Rectal smooth muscle tissue (tissue), 1 donor: ENCODE measurements at regions not wholly inside any gene's neighbourhood (a gene's known extent, or its start where the extent isn't known, plus 50 kb on each side); places are given as distances from the start of the nearest gene placed in this dataset.
"Not testable (repeated sequence)": the region's sequence is repeated elsewhere in the genome, so short reads cannot be mapped to it uniquely, and the experiment has no call there.

Experiments
- H3K27ac ChIP-seq: one replicate; pipeline ENCODE4 v1.7.0; 2013; ENCODE audit warnings: low read depth, low read length, inconsistent platforms
- H3K27me3 ChIP-seq: one replicate; pipeline ENCODE4 v1.7.0; 2013; ENCODE audit warnings: low read length; ENCODE audit not compliant: control insufficient read depth, insufficient read depth
- H3K36me3 ChIP-seq: one replicate; pipeline ENCODE4 v1.7.0; 2013; ENCODE audit warnings: low read length; ENCODE audit not compliant: control insufficient read depth, insufficient read depth
- H3K4me1 ChIP-seq: one replicate; pipeline ENCODE4 v1.7.0; 2013; ENCODE audit warnings: low read length; ENCODE audit not compliant: control insufficient read depth, insufficient read depth
- H3K4me3 ChIP-seq: one replicate; pipeline ENCODE4 v1.7.0; 2013; ENCODE audit warnings: low read length
- H3K9ac ChIP-seq: one replicate; pipeline ENCODE4 v1.7.0; 2013; ENCODE audit warnings: low read length

- Histone ChIP-seq H3K4me1 (no peaks in the 10 kb centered on the region), H3K36me3 (no peaks in the 10 kb centered on the region), H3K27ac (no peak overlapping the region), H3K27me3 (no peaks in the 10 kb centered on the region), H3K9ac (no peak overlapping the region), H3K4me3 (no peak overlapping the region)
These were observed 172.6 kb downstream of the PDCD6IP start for GRCh38 chr3:33971055-33971454.

DNA sequence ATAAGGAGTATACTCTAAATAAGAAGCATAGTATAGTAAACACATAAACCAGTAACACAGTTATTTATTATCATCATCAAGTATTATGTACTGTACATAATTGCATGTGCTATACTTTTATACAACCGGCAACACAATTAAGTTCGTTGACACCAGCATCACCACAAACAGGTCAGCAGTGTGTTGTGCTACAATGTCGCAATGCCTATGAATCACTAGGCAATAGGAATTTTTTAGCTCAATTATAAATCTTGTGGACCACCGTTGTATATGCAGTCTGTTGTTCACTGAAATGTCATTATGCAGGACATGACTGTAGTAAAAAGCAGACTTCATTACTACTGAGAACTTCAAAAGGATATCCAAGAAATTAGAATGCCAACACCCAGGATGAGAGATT, 177.0 kb downstream of the PDCD6IP start:
- no peaks in the 10 kb centered on the region for H3K36me3 ChIP-seq
- no peak overlapping the region for H3K4me3 ChIP-seq
- no peak overlapping the region for H3K9ac ChIP-seq
- H3K4me1 ChIP-seq: no peaks in the 10 kb centered on the region
- no peaks in the 10 kb centered on the region for H3K27me3 ChIP-seq
- H3K27ac ChIP-seq: no peak overlapping the region

GRCh38 chr3:33977227-33977626, 178.8 kb downstream of the PDCD6IP start:
- no peaks in the 10 kb centered on the region for H3K4me1 ChIP-seq
- H3K27me3 ChIP-seq: no peaks in the 10 kb centered on the region
- no peak overlapping the region for H3K4me3 ChIP-seq
- H3K36me3 ChIP-seq: no peaks in the 10 kb centered on the region
- H3K27ac ChIP-seq: no peak overlapping the region
- H3K9ac ChIP-seq: no peak overlapping the region

- Histone ChIP-seq H3K27me3 (no peaks in the 10 kb centered on the region), H3K4me3 (no peak overlapping the region), H3K4me1 (no peaks in the 10 kb centered on the region), H3K27ac (no peak overlapping the region), H3K9ac (no peak overlapping the region), H3K36me3 (no peaks in the 10 kb centered on the region)
These were observed 181.8 kb downstream of the PDCD6IP start for GRCh38 chr3:33980252-33980651.

- Histone ChIP-seq H3K27ac (no peak overlapping the region), H3K9ac (no peak overlapping the region), H3K36me3 (no peaks in the 10 kb centered on the region), H3K27me3 (no peaks in the 10 kb centered on the region), H3K4me1 (no peaks in the 10 kb centered on the region), H3K4me3 (no peak overlapping the region)
These were observed 183.9 kb downstream of the PDCD6IP start for GRCh38 chr3:33982269-33982798.

DNA sequence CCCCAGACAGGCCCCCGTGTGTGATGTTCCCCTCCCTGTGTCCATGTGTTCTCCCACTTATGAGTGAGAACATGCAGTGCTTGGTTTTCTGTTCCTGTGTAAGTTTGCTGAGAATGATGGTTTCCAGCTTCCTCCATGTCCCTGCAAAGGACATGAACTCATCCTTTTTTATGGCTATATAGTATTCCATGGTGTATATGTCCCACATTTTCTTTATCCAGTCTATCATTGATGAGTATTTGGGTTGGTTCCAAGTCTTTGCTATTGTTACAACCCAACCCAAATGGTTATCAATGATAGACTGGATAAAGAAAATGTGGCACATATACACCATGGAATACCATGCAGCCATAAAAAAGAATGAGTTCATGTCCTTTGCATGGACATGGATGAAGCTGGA, 184.5 kb downstream of the PDCD6IP start:
- not testable (repeated sequence) for H3K4me1 ChIP-seq, H3K27me3 ChIP-seq, H3K9ac ChIP-seq, H3K36me3 ChIP-seq, H3K4me3 ChIP-seq, H3K27ac ChIP-seq

DNA sequence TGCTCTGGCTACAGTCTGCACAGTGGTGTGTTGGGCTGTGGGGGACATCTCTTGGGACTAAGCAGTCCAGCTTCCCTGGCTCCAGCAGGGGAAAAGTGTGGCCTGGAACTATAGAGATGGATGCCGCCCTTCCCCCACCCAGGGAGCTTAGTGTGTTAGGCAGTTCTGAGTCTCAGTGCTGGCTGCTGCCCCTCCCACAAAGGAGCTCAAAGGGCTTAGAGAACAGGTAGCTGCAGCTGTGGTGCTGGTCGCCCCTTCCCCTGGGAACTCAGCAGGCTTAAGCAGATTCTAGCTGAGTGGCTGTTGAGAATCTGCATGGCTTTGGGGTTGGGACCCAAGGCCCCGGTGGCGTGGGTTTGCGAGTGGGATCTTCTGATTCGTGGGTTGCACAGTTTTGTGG, 190.8 kb downstream of the PDCD6IP start:
- Histone ChIP-seq H3K36me3 (no peaks in the 10 kb centered on the region), H3K4me1 (no peaks in the 10 kb centered on the region)

GRCh38 chr3:33991673-33992072, 193.2 kb downstream of the PDCD6IP start:
- Histone ChIP-seq H3K4me3 (no peak overlapping the region), H3K4me1 (no peaks in the 10 kb centered on the region), H3K27ac (no peak overlapping the region), H3K27me3 (no peaks in the 10 kb centered on the region), H3K36me3 (no peaks in the 10 kb centered on the region), H3K9ac (no peak overlapping the region)

More for the DNA sequence above, 190.8 kb downstream of the PDCD6IP start:
- Histone ChIP-seq H3K27me3 (no peaks in the 10 kb centered on the region), H3K4me3 (no peak overlapping the region), H3K9ac (no peak overlapping the region), H3K27ac (no peak overlapping the region)

DNA sequence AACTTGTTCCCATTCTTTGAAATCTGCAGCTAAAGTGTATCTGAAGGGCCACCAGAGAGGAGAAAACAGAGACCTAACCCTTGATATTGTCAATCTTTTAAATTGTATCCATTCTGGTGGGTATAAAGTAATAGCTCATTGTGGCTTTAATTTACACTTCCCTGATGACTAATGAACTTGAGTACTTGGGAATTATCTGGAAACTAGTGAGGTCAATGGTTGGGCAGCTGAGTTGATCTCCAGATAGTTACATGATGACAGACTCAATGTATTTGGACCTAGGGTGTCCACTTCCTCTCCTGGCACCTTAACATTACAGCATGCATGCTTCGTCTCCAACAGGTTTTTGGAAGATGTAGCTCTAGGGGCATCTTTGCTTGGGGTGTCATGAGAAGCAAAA, 195.2 kb downstream of the PDCD6IP start:
- H3K27ac ChIP-seq: no peak overlapping the region
- H3K27me3 ChIP-seq: no peaks in the 10 kb centered on the region
- H3K9ac ChIP-seq: no peak overlapping the region
- H3K4me3 ChIP-seq: no peak overlapping the region
- H3K36me3 ChIP-seq: no peaks in the 10 kb centered on the region
- H3K4me1 ChIP-seq: no peaks in the 10 kb centered on the region

DNA sequence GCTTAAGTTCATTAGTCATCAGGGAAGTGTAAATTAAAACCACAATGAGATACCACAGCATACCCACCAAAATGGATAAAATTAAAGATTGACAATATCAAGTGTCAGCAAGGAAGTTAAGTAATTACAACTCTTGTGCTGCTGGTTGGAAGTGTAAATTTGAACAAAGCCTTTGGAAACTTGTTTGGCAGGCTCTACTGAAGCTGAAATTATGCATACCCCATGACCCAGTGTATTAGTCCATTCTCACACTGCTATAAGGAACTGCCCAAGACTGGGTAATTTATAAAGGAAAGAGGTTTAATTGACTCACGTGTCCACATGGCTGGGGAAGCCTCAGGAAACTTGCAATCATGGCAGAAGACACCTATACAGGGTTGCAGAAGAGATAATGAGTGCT, 196.1 kb downstream of the PDCD6IP start:
- no peaks in the 10 kb centered on the region for H3K4me1 ChIP-seq
- no peak overlapping the region for H3K9ac ChIP-seq
- H3K27me3 ChIP-seq: no peaks in the 10 kb centered on the region
- no peak overlapping the region for H3K4me3 ChIP-seq
- H3K27ac ChIP-seq: no peak overlapping the region
- H3K36me3 ChIP-seq: no peaks in the 10 kb centered on the region

GRCh38 chr3:34000301-34000700, 201.9 kb downstream of the PDCD6IP start:
- Histone ChIP-seq H3K27me3 (no peaks in the 10 kb centered on the region), H3K4me1 (no peaks in the 10 kb centered on the region), H3K27ac (no peak overlapping the region), H3K36me3 (no peaks in the 10 kb centered on the region), H3K9ac (no peak overlapping the region), H3K4me3 (no peak overlapping the region)

DNA sequence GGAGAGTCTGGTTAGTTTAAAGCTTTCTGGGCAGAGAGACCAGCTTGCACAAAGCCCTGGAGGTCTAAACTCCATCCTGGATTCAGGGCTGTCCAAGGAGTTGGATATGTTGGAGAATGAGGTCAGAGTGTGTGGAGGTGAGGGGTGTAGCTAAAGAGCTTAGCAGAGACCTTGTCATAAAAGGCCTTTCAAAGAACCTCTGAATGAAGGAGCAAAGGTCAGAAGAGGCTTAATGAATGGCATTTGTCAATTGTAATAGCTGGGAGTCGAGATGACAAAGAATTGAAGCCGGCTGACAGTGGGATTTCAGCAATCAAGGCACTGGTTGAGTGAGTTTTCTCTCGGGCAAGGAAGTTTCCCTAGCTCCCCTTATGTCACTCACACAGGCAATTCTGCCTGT, 202.6 kb downstream of the PDCD6IP start:
- Histone ChIP-seq H3K4me1 (no peaks in the 10 kb centered on the region), H3K4me3 (no peak overlapping the region), H3K9ac (no peak overlapping the region), H3K36me3 (no peaks in the 10 kb centered on the region), H3K27ac (no peak overlapping the region), H3K27me3 (no peaks in the 10 kb centered on the region)

- H3K36me3 ChIP-seq: no peaks in the 10 kb centered on the region
- H3K4me3 ChIP-seq: no peak overlapping the region
- no peaks in the 10 kb centered on the region for H3K27me3 ChIP-seq
- no peak overlapping the region for H3K27ac ChIP-seq
- no peak overlapping the region for H3K9ac ChIP-seq
- H3K4me1 ChIP-seq: no peaks in the 10 kb centered on the region
These were observed 203.6 kb downstream of the PDCD6IP start for GRCh38 chr3:34001990-34002389.
